ENCODE measurements at regions not wholly inside any gene's neighbourhood (a gene's known extent, or its start where the extent isn't known, plus 50 kb on each side); places are given as distances from the start of the nearest gene placed in this dataset.

DNA sequence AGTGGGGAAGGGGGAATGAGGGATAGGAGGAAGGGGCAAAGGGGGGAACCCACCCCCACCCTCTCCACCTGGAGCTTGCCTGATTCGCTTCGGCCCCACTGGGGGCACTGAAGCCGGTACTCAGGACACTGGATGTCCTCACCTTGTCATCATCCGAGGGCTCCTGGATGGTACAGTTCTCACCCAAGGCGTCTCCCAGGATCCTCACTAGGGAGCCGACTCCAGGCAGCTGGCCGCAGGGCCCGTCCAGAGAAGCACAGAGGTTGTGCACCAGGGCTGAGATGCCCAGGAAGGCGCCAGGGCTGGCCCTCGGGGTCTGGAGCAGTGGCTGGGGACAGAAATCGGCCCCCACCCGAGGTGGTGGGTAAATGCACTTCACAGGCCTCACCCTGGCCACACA is 92.3 kb downstream of the LITAF start:
- in situ Hi-C loops (cut with HindIII; ENCODE audit: low pct_ligation_motif_present, low sequenced_read_pairs), result no loop called here
- no peaks in the 10 kb centered on the region for H3K36me3 ChIP-seq (replicated peaks)
- H3K27me3 ChIP-seq (replicated peaks), result no peaks in the 10 kb centered on the region
- TF ChIP-seq CTCF (IDR thresholded peaks at IDR 0.05; ENCODE audit: low read depth, low read length, missing control alignments), result no peak
- H3K4me3 ChIP-seq (ENCODE audit: low read depth, low read length), result no peak overlapping the region
- DNase-seq, result no peak
- no peak overlapping the region for H3K27ac ChIP-seq

DNA sequence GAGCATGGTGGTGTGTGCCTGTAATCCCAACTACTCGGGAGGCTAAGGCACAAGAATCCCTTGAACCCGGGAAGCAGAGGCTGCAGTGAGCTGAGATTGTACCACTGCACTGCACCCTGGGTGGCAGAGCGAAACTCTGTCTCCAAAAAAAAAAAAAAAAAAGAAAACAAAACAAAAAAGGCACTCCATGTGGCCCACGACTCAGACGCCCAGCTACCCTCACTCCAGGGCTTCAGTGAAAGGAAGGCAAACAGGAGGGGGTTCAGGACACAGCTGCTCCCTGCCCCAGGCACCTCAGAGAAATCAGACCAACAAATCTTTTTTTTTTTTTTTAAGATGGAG is 91.7 kb downstream of the LITAF start:
- Histone ChIP-seq H3K36me3 (replicated peaks) (no peaks in the 10 kb centered on the region), H3K27ac (no peak overlapping the region), H3K27me3 (replicated peaks) (no peaks in the 10 kb centered on the region), H3K4me3 (ENCODE audit: low read depth, low read length) (no peak overlapping the region)
- DNase-seq, result no peak
- TF ChIP-seq CTCF (IDR thresholded peaks at IDR 0.05; ENCODE audit: low read depth, low read length, missing control alignments), result no peak
- in situ Hi-C loops (cut with HindIII; ENCODE audit: low pct_ligation_motif_present, low sequenced_read_pairs), result no loop called here

Data from brain microvascular endothelial cell (primary cell).